Thyroid gland (tissue), 4 donors: ENCODE measurements at regions not wholly inside any gene's neighbourhood (a gene's known extent, or its start where the extent isn't known, plus 50 kb on each side); places are given as distances from the start of the nearest gene placed in this dataset.

Experiments used
- POLR2A ChIP-seq, 2 donors: fragments of 450-650 bp; IDR thresholded peaks; one replicate each; pipeline ENCODE4 v1.6.1; 2017; ENCODE audit warnings: antibody characterized with exemption in 2 of 2, mild to moderate bottlenecking in 2 of 2, moderate library complexity in 1 of 2
- TF ChIP-seq, protein P1 (sequence below), 6 experiments: fragments of 200-600 bp in 3 of 6; fragments of 450-650 bp in 3 of 6; sonication (generic) in 3 of 6; IDR thresholded peaks; one replicate each; pipeline ENCODE4 v1.5.1; 2016 to 2019; ENCODE audit warnings: antibody characterized with exemption in 6 of 6, mild to moderate bottlenecking in 2 of 6, inconsistent platforms in 1 of 6, moderate library complexity in 1 of 6

DNA sequence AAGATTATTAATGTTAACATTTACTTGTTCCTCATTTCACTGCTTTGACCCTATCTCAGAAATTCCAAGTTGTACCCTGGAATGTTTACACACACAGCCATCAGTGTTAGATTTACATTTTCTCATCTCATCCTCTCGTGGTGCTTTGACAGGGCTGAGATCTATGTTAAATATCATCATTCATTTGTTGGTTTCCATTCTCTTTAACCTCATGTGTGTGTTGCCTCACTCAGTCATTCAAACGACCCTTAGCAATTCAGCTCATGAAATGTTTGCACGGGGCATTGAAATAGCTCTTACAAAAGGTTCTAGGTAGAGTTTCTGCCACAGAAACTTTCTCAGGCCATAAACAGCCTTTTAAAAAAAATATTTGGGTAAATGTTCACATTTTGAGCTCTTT lies 369.6 kb upstream of the MAF start:
- TF ChIP-seq, protein P1, sequence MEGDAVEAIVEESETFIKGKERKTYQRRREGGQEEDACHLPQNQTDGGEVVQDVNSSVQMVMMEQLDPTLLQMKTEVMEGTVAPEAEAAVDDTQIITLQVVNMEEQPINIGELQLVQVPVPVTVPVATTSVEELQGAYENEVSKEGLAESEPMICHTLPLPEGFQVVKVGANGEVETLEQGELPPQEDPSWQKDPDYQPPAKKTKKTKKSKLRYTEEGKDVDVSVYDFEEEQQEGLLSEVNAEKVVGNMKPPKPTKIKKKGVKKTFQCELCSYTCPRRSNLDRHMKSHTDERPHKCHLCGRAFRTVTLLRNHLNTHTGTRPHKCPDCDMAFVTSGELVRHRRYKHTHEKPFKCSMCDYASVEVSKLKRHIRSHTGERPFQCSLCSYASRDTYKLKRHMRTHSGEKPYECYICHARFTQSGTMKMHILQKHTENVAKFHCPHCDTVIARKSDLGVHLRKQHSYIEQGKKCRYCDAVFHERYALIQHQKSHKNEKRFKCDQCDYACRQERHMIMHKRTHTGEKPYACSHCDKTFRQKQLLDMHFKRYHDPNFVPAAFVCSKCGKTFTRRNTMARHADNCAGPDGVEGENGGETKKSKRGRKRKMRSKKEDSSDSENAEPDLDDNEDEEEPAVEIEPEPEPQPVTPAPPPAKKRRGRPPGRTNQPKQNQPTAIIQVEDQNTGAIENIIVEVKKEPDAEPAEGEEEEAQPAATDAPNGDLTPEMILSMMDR (IDR thresholded peaks at IDR 0.05), result no peak
- no peak for TF ChIP-seq POLR2A (IDR thresholded peaks at IDR 0.05)
